ENCODE measurements at regions not wholly inside any gene's neighbourhood (a gene's known extent, or its start where the extent isn't known, plus 50 kb on each side); places are given as distances from the start of the nearest gene placed in this dataset.
"Not testable (repeated sequence)": the region's sequence is repeated elsewhere in the genome, so short reads cannot be mapped to it uniquely, and the experiment has no call there.

GRCh38 chr3:95343228-95343627, 1280.4 kb downstream of the NSUN3 start:
- Mint-ChIP-seq H3K27me3 (no peaks in the 10 kb centered on the region), H3K36me3 (ENCODE audit: low read depth) (no peaks in the 10 kb centered on the region), H3K27ac (no peak overlapping the region), H3K9me3 (no peaks in the 10 kb centered on the region), H3K4me3 (no peak overlapping the region), H3K4me1 (no peaks in the 10 kb centered on the region)
- DNase-seq = no peak
- ATAC-seq = no peak

GRCh38 chr3:95343767-95344166, 1280.9 kb downstream of the NSUN3 start:
- H3K27me3 Mint-ChIP-seq = no peaks in the 10 kb centered on the region
- ATAC-seq (no peak), DNase-seq (no peak)
- no peaks in the 10 kb centered on the region for H3K9me3 Mint-ChIP-seq
- no peaks in the 10 kb centered on the region for H3K4me1 Mint-ChIP-seq
- no peak overlapping the region for H3K27ac Mint-ChIP-seq
- no peaks in the 10 kb centered on the region for H3K36me3 Mint-ChIP-seq (ENCODE audit: low read depth)
- no peak overlapping the region for H3K4me3 Mint-ChIP-seq

- not testable (repeated sequence) for H3K4me3 Mint-ChIP-seq; DNase-seq; H3K27ac Mint-ChIP-seq; ATAC-seq; H3K9me3 Mint-ChIP-seq; H3K4me1 Mint-ChIP-seq; H3K36me3 Mint-ChIP-seq (ENCODE audit: low read depth); H3K27me3 Mint-ChIP-seq
Observed at GRCh38 chr3:95347936-95348335, 1285.1 kb downstream of the NSUN3 start.

GRCh38 chr3:95348879-95349278, 1286.0 kb downstream of the NSUN3 start:
- Mint-ChIP-seq H3K9me3 (no peaks in the 10 kb centered on the region), H3K4me1 (no peaks in the 10 kb centered on the region), H3K36me3 (ENCODE audit: low read depth) (no peaks in the 10 kb centered on the region), H3K4me3 (no peak overlapping the region), H3K27me3 (no peaks in the 10 kb centered on the region), H3K27ac (no peak overlapping the region)
- DNase-seq (no peak), ATAC-seq (no peak)

GRCh38 chr3:95350049-95350448, 1287.2 kb downstream of the NSUN3 start:
- H3K27me3 Mint-ChIP-seq = no peaks in the 10 kb centered on the region
- ATAC-seq = no peak
- no peaks in the 10 kb centered on the region for H3K36me3 Mint-ChIP-seq (ENCODE audit: low read depth)
- H3K27ac Mint-ChIP-seq = no peak overlapping the region
- H3K4me3 Mint-ChIP-seq = no peak overlapping the region
- no peak for DNase-seq
- H3K9me3 Mint-ChIP-seq = no peaks in the 10 kb centered on the region
- H3K4me1 Mint-ChIP-seq = no peaks in the 10 kb centered on the region

- H3K4me1 Mint-ChIP-seq = no peaks in the 10 kb centered on the region
- no peak overlapping the region for H3K27ac Mint-ChIP-seq
- H3K4me3 Mint-ChIP-seq = no peak overlapping the region
- H3K27me3 Mint-ChIP-seq = no peaks in the 10 kb centered on the region
- no peaks in the 10 kb centered on the region for H3K9me3 Mint-ChIP-seq
- no peaks in the 10 kb centered on the region for H3K36me3 Mint-ChIP-seq (ENCODE audit: low read depth)
- ATAC-seq (no peak), DNase-seq (no peak)
Observed at GRCh38 chr3:95351158-95351557, 1288.3 kb downstream of the NSUN3 start.

- Mint-ChIP-seq H3K36me3 (ENCODE audit: low read depth) (no peaks in the 10 kb centered on the region), H3K27ac (no peak overlapping the region), H3K9me3 (no peaks in the 10 kb centered on the region), H3K4me3 (no peak overlapping the region), H3K27me3 (no peaks in the 10 kb centered on the region), H3K4me1 (no peaks in the 10 kb centered on the region)
- DNase-seq = no peak
- ATAC-seq = no peak
Observed at GRCh38 chr3:95352471-95352870, 1289.6 kb downstream of the NSUN3 start.

DNA sequence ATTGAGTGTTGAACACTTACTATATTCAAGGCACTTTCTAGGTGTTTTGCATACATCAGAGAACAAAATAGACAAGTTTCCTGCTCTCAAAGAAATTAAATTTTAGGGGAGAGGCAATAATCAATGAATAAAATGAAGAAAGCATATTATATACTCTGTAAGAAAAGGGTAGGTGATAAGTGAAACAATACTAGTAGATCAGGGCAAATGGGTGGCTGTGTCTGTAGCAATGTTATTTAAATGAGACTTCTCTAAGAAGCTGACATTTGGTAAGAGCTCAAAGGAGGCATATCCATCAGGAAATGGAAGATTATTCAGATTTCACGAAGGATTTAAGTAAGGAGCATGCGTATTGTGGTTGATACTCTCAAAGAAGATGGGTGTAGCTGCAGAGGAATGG, 1291.6 kb downstream of the NSUN3 start:
- H3K9me3 Mint-ChIP-seq = no peaks in the 10 kb centered on the region

GRCh38 chr3:95356764-95357501, 1294.1 kb downstream of the NSUN3 start:
- no peak for ATAC-seq

More for the DNA sequence above, 1291.6 kb downstream of the NSUN3 start:
- H3K27ac Mint-ChIP-seq = no peak overlapping the region
- ATAC-seq (no peak), DNase-seq (no peak)
- no peaks in the 10 kb centered on the region for H3K27me3 Mint-ChIP-seq
- no peaks in the 10 kb centered on the region for H3K36me3 Mint-ChIP-seq (ENCODE audit: low read depth)
- no peaks in the 10 kb centered on the region for H3K4me1 Mint-ChIP-seq
- H3K4me3 Mint-ChIP-seq = no peak overlapping the region

GRCh38 chr3:95387242-95388021, 1324.6 kb downstream of the NSUN3 start:
- Mint-ChIP-seq H3K27me3 (no peaks in the 10 kb centered on the region), H3K4me1 (no peaks in the 10 kb centered on the region), H3K36me3 (ENCODE audit: low read depth) (no peaks in the 10 kb centered on the region), H3K27ac (no peak overlapping the region), H3K9me3 (peaks cover 9% of the 10 kb centered on the region), H3K4me3 (no peak overlapping the region)
- DNase-seq (no peak), ATAC-seq (no peak)

More at GRCh38 chr3:95356764-95357501, 1294.1 kb downstream of the NSUN3 start:
- no peaks in the 10 kb centered on the region for H3K4me1 Mint-ChIP-seq
- H3K36me3 Mint-ChIP-seq (ENCODE audit: low read depth) = no peaks in the 10 kb centered on the region
- H3K27ac Mint-ChIP-seq = no peak overlapping the region
- DNase-seq = no peak
- H3K9me3 Mint-ChIP-seq = peaks cover 3% of the 10 kb centered on the region
- no peaks in the 10 kb centered on the region for H3K27me3 Mint-ChIP-seq
- H3K4me3 Mint-ChIP-seq = no peak overlapping the region

- Mint-ChIP-seq H3K4me3 (no peak overlapping the region), H3K27ac (no peak overlapping the region), H3K4me1 (no peaks in the 10 kb centered on the region), H3K36me3 (ENCODE audit: low read depth) (no peaks in the 10 kb centered on the region), H3K27me3 (no peaks in the 10 kb centered on the region), H3K9me3 (peaks cover 9% of the 10 kb centered on the region)
- DNase-seq (no peak), ATAC-seq (no peak)
Observed at GRCh38 chr3:95389725-95390313, 1327.0 kb downstream of the NSUN3 start.

- Mint-ChIP-seq H3K27ac (no peak overlapping the region), H3K36me3 (ENCODE audit: low read depth) (no peaks in the 10 kb centered on the region), H3K27me3 (no peaks in the 10 kb centered on the region), H3K4me3 (no peak overlapping the region), H3K4me1 (no peaks in the 10 kb centered on the region), H3K9me3 (peaks cover 4% of the 10 kb centered on the region)
- DNase-seq (no peak), ATAC-seq (no peak)
Observed at GRCh38 chr3:95394286-95394685, 1331.4 kb downstream of the NSUN3 start.

GRCh38 chr3:95399585-95399984, 1336.7 kb downstream of the NSUN3 start:
- ATAC-seq (no peak), DNase-seq (no peak)
- H3K9me3 Mint-ChIP-seq = peaks cover 8% of the 10 kb centered on the region
- H3K27me3 Mint-ChIP-seq = no peaks in the 10 kb centered on the region
- no peaks in the 10 kb centered on the region for H3K4me1 Mint-ChIP-seq
- no peaks in the 10 kb centered on the region for H3K36me3 Mint-ChIP-seq (ENCODE audit: low read depth)
- no peak overlapping the region for H3K4me3 Mint-ChIP-seq
- H3K27ac Mint-ChIP-seq = no peak overlapping the region

DNA sequence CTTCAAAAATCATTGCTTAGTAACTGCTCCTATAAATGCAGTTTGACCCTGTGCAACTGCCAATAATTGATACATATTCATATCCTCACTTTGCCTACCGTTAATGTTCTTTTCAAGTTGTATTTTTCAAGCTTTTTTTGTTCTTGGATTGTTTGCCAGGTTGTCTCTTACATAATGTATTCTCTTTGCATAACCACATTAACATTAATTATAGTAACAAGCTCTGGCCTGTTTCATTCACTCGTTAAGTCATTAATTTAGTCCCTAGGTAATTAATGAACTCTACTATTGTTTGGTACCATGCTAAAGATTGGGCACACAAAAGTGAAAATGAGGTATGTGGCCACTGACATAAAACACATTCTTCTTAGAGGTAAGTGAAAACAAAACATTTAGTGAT, 1338.8 kb downstream of the NSUN3 start:
- H3K27me3 Mint-ChIP-seq = no peaks in the 10 kb centered on the region
- H3K9me3 Mint-ChIP-seq = peaks cover 4% of the 10 kb centered on the region
- H3K4me1 Mint-ChIP-seq = no peaks in the 10 kb centered on the region
- ATAC-seq (no peak), DNase-seq (no peak)
- no peak overlapping the region for H3K27ac Mint-ChIP-seq
- H3K36me3 Mint-ChIP-seq (ENCODE audit: low read depth) = no peaks in the 10 kb centered on the region
- H3K4me3 Mint-ChIP-seq = no peak overlapping the region
